Middle frontal gyrus (tissue), 1 donor: ENCODE measurements at regions not wholly inside any gene's neighbourhood (a gene's known extent, or its start where the extent isn't known, plus 50 kb on each side); places are given as distances from the start of the nearest gene placed in this dataset.

Source experiments
- DNase-seq: peaks from one replicate; pipeline ENCODE4 v3.0.0-alpha.2; 2015; ENCODE audit warnings: low spot score; ENCODE audit errors: extremely low spot score

GRCh38 chr1:193555662-193556441 is 369.4 kb upstream of the B3GALT2 start:
- no peak for DNase-seq

DNA sequence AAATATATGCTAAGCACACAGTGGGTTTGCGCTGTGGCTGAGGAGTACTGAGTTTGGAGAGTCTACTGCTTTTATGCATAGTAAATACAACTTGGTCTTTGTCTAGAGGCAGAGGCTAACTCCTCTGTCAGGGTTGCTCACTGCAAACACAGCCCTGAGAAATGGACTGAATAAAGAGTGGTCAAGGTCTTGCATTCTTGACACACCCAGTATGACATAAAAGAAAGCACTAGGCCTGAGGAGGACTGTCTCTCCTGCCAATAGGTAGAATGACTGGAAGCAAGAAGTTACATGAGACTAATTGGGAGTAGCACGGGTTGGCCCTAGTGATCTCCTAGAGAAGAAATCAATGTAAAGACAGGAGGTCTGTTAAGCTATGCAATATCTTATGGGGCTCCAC is 367.2 kb upstream of the B3GALT2 start:
- no peak for DNase-seq

DNA sequence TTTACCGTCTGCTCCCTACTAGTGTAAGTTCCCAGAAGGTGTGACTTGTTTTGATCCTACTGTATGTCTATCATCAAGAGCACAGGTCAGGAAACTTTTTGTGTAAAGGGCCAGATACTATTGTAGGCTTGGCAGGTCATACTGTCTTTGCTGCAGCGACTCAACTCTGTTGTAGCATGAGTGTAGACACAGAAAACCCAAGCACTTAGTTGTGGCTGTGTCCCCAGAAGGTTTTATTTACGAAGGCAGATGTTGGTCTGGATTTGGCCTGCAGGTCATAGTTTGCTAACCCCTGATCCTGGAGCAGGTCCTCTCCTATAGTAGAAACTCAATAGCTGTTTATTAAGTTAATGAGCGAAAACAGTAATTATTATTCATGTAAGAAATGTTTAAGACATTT is 365.9 kb upstream of the B3GALT2 start:
- DNase-seq, result no peak

GRCh38 chr1:193549081-193549480 is 362.7 kb upstream of the B3GALT2 start:
- DNase-seq, result no peak

GRCh38 chr1:193545171-193545570 is 358.8 kb upstream of the B3GALT2 start:
- no peak for DNase-seq

DNA sequence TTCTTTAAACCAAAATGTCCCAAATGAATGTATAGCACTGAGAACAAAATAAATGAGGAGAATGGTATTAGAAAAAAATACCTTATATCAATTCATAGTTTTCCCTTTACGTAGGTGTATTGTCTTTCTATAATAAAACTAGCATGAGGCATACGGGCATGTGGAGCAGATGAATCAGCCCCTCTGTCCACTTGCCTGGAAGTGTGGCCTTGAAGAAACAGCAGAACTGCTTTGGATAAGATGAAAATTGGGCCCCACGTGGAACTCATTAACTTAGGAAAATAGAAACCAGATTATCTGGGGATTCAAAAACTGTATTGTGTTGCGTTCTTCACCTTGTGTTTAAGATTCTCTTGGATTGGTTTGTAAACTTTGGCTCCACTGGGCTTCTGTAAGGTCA is 356.8 kb upstream of the B3GALT2 start:
- DNase-seq, result no peak

DNA sequence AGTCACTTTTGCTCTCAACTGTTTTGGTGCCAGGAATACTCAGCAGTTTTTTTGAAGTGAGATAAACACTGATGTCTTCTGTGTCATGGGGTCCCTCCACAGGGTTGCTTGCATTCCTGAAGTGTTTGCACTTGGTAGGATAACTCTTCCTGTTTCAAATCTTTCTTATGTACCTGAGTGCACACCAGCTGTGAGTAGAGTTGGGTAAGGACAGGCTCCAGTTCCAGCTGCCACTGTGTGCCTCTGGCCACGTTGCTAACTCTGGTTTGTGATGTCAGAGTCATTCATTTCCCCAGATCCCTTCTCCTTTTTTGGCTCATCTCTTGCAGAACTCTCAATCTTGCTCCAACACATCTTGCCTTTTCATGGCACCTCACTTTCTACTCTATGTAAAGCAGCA is 356.3 kb upstream of the B3GALT2 start:
- no peak for DNase-seq

GRCh38 chr1:193540511-193540910 is 354.1 kb upstream of the B3GALT2 start:
- no peak for DNase-seq

DNA sequence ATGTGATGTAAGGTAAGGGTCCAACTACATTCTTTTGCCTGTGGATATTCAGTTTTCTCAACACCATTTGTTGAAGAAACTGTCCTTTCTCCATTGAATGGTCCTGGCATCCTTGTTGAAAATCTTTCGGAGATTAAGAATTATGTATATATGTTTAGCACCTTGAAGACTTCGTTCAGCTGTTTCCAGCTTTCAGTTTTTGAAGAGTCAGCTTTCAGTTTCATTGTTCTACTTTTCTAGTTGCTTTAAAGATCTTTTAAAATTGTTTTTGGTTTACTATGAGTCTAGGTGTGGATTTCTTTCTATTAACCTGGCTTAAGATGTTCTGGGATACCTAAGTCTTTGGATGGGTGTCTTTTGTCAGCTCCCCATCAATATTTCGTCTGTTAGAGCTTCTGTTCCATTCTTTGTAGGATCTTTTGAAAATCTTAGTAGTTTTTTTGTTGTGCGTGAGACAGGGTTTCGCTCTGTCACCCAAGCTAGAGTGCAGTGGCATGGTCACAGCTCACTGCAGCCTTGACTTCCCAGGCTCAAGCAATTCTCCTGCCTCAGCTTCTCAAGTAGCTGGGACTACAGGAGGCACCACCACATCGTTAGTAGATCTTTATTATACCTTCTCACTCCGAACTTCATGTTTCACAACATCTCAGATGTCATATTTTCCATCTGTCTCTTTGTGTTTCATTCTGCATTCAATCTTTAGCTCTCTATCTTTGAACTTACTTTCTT is 353.5 kb upstream of the B3GALT2 start:
- no peak for DNase-seq

GRCh38 chr1:193538680-193539079 is 352.3 kb upstream of the B3GALT2 start:
- no peak for DNase-seq

- DNase-seq, result no peak
These were observed 351.6 kb upstream of the B3GALT2 start for GRCh38 chr1:193538003-193538354.

DNA sequence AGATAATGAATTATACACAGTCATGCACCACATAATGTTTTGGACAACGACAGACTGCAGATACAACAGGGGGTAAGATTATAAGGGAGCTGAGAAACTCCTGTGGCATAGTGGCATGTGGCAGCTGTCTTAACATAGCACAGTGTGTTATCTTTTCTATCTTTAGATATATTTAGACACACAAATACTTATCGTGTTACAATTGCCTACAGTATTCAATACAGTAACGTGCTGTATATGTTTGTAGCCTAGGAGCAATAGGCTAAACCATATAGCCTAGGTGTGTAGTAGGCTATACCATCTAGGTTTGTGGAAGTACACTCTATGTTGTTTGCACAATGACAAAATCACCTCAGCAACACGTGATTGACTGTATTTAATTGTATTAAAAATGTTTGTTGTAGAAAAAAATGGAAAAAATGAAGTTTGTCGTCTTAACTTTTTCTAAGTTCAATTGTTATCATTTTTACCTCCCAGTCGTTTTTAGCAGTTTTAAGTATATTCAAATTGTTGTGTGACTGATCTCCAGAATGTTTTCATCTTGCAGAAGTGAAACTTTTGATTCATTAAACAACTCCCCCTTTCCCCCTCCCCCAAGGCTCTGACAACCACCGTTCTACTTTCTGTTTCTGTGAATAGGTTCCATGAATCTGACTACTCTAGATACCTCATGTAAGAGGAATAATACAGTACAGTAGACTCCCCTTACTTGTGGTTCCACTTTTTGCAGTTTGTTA is 351.0 kb upstream of the B3GALT2 start:
- no peak for DNase-seq

DNA sequence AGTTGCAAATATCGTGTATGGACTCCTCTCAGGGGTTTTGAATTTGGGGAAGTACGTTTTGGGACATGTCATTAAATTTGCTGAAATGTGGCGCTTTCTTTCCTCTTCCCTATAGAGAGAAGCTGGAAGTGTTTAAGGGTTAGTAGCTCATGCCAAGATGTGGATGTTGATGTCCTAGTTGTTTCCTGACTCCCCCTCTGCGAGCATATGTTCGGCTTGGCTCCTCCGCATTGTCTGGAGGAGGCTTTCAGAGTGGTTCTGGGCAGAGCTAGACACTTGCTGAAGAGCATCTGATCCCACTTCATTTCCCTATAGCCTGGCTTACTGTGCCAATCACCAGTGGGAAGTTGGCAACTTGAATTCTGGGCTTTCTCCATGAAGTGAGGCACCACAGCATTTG is 347.4 kb upstream of the B3GALT2 start:
- DNase-seq, result peak; percentile 38

GRCh38 chr1:193525917-193526710 is 339.7 kb upstream of the B3GALT2 start:
- DNase-seq, result no peak

DNA sequence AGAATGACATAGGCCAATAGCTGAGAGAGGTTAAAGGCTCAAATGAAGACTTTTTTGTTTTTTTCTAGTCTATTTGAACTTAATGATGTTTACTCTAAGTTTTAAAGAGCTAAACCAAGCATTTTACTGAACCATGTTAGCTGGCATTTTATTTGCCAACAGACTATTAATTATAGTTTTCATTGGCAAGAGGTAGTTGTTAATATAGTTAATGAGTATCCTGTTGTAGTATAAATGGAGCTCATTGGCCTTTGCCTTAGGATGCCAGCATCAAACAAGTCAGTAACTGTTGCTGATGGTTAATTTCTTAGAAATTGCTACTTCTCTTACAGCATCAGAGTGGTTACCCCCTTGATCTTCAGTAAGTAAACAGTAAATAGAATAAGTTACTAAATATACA is 339.0 kb upstream of the B3GALT2 start:
- DNase-seq, result no peak

DNA sequence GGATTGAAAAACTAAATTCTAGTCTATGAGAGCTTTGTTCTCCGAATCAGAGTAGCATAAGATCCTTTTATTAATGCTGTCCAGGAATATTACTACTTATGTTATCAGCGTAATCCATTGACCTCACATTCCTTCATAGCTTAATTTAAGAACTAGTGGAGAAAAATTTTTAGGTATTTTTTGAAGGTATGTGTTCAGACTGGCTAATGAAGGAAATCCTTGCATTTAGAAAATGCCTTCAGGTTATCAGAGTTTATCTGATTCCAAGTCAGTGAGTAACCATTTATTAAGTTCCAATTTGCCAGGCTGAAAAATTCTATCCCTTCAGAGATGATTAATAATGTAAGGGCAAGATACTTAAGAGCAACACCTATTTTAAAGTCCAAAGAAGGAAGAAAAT is 338.2 kb upstream of the B3GALT2 start:
- no peak for DNase-seq

DNA sequence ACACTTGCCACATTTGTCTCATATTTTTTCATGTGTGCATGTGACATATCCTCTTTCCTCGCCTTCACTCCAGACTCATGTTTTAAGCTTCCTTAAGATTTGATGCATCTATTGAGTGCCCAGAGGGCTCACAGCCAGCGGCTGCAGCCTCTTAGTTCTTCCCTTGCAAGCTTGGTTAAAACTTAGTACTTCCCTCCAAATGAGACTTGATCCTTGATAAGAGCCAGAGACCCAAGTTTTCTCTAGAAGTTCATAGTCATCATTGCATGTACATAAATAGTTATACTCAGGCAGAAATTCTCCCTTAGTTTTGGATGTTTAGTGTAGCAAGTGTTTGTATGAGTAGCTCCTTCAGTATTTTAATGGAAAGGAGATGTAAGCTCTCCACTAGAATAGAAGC is 337.6 kb upstream of the B3GALT2 start:
- no peak for DNase-seq

- no peak for DNase-seq
These were observed 334.1 kb upstream of the B3GALT2 start for GRCh38 chr1:193520472-193520871.

DNA sequence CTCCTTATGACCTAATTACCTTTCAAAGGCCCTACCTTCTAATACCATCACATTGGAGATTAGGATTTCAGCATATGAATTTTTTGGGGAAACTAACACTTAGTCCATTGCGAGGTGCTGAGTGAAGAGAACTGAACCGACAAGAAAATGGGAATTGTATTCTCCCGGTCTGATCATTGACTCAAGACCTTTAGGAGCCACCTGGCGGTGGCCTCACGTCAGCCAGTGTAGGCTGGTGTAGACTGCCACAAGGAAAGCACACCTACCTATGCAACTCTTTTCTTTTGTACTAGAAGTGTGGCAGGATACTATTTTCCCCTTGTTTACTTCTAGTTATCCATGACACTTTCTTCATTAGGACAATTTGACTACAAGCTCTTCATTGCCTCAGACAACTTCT is 333.5 kb upstream of the B3GALT2 start:
- DNase-seq, result no peak

GRCh38 chr1:193516755-193517388 is 330.5 kb upstream of the B3GALT2 start:
- no peak for DNase-seq

DNA sequence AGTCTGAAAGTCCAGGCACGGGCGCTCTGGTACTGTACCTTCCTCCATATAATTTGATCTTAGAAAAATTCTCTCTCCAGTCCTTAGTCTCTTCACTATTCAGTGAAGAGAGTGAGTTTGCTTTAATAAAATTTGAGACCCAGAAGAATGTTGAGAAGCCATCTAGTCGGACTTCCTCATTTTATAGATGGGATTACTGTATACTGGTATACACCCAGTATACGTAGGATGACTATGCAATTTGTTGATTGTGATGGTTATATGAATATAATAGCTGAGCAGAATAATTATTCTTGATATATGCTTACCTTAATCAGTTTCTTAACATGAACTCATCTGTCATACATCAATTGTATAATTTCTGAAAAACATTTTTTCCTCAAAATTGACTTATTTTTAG is 328.0 kb upstream of the B3GALT2 start:
- DNase-seq, result no peak
